HepG2 (cell line): ENCODE measurements at regions not wholly inside any gene's neighbourhood (a gene's known extent, or its start where the extent isn't known, plus 50 kb on each side); places are given as distances from the start of the nearest gene placed in this dataset.

Experiments
- ATAC-seq: fragments of 200-7000 bp; cut with Tn5 transposase; 3 replicates; pipeline ENCODE4 v1.9.1; 2020; ENCODE audit warnings: mild to moderate bottlenecking, moderate library complexity
- BruUV-seq: library from RNA; stranded (reverse); fragments of 400-500 nt; replicated peaks from 2 replicates; lab custom pipeline; 2021; lab: Mats Ljungman, UMichigan
- CTCF ChIA-PET: fragments of 300-600 bp; formaldehyde crosslinking; extraction: SDS; loops from one replicate; lab custom pipeline; 2021; ENCODE audit warnings: low total read pairs, inconsistent platforms, low intra/inter-chr PET ratio; lab: Yijun Ruan, JAX
- POLR2A ChIA-PET: fragments of 350-600 bp; sonication (Branson Sonifier 250); formaldehyde crosslinking; loops from one replicate; lab custom pipeline; 2020; ENCODE audit warnings: antibody characterized with exemption, inconsistent platforms; lab: Yijun Ruan, JAX
- DNase-seq: peaks from one replicate; pipeline ENCODE4 v3.0.0-alpha.2; 2015; ENCODE audit warnings: low spot score
- FAIRE-seq: peaks from 3 replicates; lab custom pipeline; 2011; peaks lifted over from hg19 to GRCh38; lab: Jason Lieb, UNC
- H2AFZ ChIP-seq: one replicate; pipeline ENCODE4 v1.6.1; 2011; ENCODE audit warnings: low read length, inconsistent platforms
- H3K27ac ChIP-seq: fragments of 300-600 bp; 3 replicates; pipeline ENCODE4 v1.8.0; 2011; ENCODE audit warnings: mixed run types, mild to moderate bottlenecking, mixed read lengths, low read length, inconsistent platforms; ENCODE audit not compliant: insufficient read depth; ENCODE audit errors: extremely low read length
- H3K27me3 ChIP-seq, 2 experiments: fragments of 200-600 bp in 1 of 2; 2 replicates in 1 of 2; 3 replicates in 1 of 2; pipeline versions ENCODE4 v1.6.0 to v1.8.0; 2011; ENCODE audit warnings: low read length in 2 of 2, mild to moderate bottlenecking in 2 of 2, moderate library complexity in 2 of 2, inconsistent platforms in 1 of 2; ENCODE audit not compliant: insufficient read depth in 2 of 2, control insufficient read depth in 1 of 2
- H3K36me3 ChIP-seq, 2 experiments: fragments of 200-600 bp in 1 of 2; replicated peaks in 1 of 2; 2 replicates in 1 of 2; 3 replicates in 1 of 2; pipeline versions ENCODE4 v1.5.1 to v1.8.0; 2011; ENCODE audit warnings: low read length in 2 of 2, inconsistent platforms in 1 of 2; ENCODE audit not compliant: insufficient read depth in 2 of 2, control insufficient read depth in 1 of 2
- H3K4me1 ChIP-seq: 2 replicates; pipeline ENCODE4 v1.5.1; 2012; ENCODE audit warnings: low read length, inconsistent platforms; ENCODE audit not compliant: insufficient read depth
- H3K4me2 ChIP-seq: 2 replicates; pipeline ENCODE4 v1.6.0; 2011; ENCODE audit warnings: low read depth, low read length, inconsistent platforms
- H3K4me3 ChIP-seq, 3 experiments: fragments of 200-600 bp in 1 of 3; sonication (generic), shearing (Covaris generic) in 1 of 3; replicated peaks in 1 of 3; 2 replicates each; pipeline ENCODE4 v1.5.1; 2011 to 2016; ENCODE audit warnings: low read length in 3 of 3, inconsistent platforms in 2 of 3, low read depth in 2 of 3, mild to moderate bottlenecking in 2 of 3, control low read depth in 1 of 3, mixed read lengths in 1 of 3; ENCODE audit not compliant: insufficient read depth in 1 of 3
- H3K79me2 ChIP-seq: one replicate; pipeline ENCODE4 v1.6.1; 2011; ENCODE audit warnings: low read length, inconsistent platforms; ENCODE audit not compliant: insufficient read depth
- H3K9ac ChIP-seq: 2 replicates; pipeline ENCODE4 v1.6.0; 2011; ENCODE audit warnings: mild to moderate bottlenecking, low read depth, low read length, inconsistent platforms; ENCODE audit not compliant: insufficient read depth
- H3K9me3 ChIP-seq: 2 replicates; pipeline ENCODE4 v1.5.1; 2012; ENCODE audit warnings: mild to moderate bottlenecking, low read length
- H4K20me1 ChIP-seq: 2 replicates; pipeline ENCODE4 v1.6.0; 2011; ENCODE audit warnings: inconsistent platforms, mild to moderate bottlenecking, low read length, moderate library complexity; ENCODE audit not compliant: insufficient read depth
- ASH2L ChIP-seq: fragments of 300-600, 200-600 bp; sonication (generic); IDR thresholded peaks from 2 replicates; pipeline ENCODE4 v1.7.0; 2017; ENCODE audit warnings: low read depth, mild to moderate bottlenecking, moderate library complexity, mixed read lengths, low read length; ENCODE audit not compliant: insufficient read length
- CHD4 ChIP-seq: fragments of 200-600 bp; sonication (generic); IDR thresholded peaks from 2 replicates; pipeline ENCODE4 v1.7.0; 2017; ENCODE audit warnings: mild to moderate bottlenecking, low read length, borderline replicate concordance
- ELF4 ChIP-seq: sonication (generic); formaldehyde crosslinking; IDR thresholded peaks from 2 replicates; pipeline ENCODE4 v1.5.0; 2020; ENCODE audit warnings: missing genetic modification reagents, mild to moderate bottlenecking, moderate library complexity, borderline replicate concordance
- KLF15 ChIP-seq: sonication (generic); formaldehyde crosslinking; IDR thresholded peaks from 2 replicates; pipeline ENCODE4 v1.8.1; 2023; ENCODE audit warnings: borderline replicate concordance, mild to moderate bottlenecking, inconsistent platforms, missing genetic modification reagents, mixed read lengths
- NFKBIZ ChIP-seq: IDR thresholded peaks from 2 replicates; pipeline ENCODE4 v1.6.1; 2018; ENCODE audit warnings: missing genetic modification reagents, missing compliant biosample characterization
- RBM39 ChIP-seq: fragments of 200-400 bp; formaldehyde crosslinking; IDR thresholded peaks from one replicate; pipeline ENCODE4 v1.6.1; 2018; ENCODE audit warnings: antibody characterized with exemption, mild to moderate bottlenecking, low read depth, low read length; ENCODE audit not compliant: poor library complexity, severe bottlenecking
- SIX1 ChIP-seq: sonication (generic); formaldehyde crosslinking; IDR thresholded peaks from 2 replicates; pipeline ENCODE4 v1.4.0; 2020; ENCODE audit warnings: missing genetic modification reagents, borderline replicate concordance
- TCF7 ChIP-seq: sonication (generic); IDR thresholded peaks from 2 replicates; pipeline ENCODE4 v1.6.1; 2016; ENCODE audit warnings: antibody characterized with exemption, low read depth
- ZNF18 ChIP-seq: sonication (generic); formaldehyde crosslinking; IDR thresholded peaks from 2 replicates; pipeline ENCODE4 v1.8.0; 2022; ENCODE audit warnings: mild to moderate bottlenecking, missing genetic modification reagents; ENCODE audit not compliant: insufficient replicate concordance
- ZNF34 ChIP-seq: sonication (generic); formaldehyde crosslinking; IDR thresholded peaks from 2 replicates; pipeline ENCODE4 v1.4.0; 2020; ENCODE audit warnings: mild to moderate bottlenecking, missing genetic modification reagents, borderline replicate concordance
- ZNF343 ChIP-seq: sonication (generic); formaldehyde crosslinking; IDR thresholded peaks from 2 replicates; pipeline ENCODE4 v1.4.0; 2020; ENCODE audit warnings: mild to moderate bottlenecking, missing genetic modification reagents
- ZNF496 ChIP-seq: sonication (generic); formaldehyde crosslinking; IDR thresholded peaks from 2 replicates; pipeline ENCODE4 v1.8.1; 2023; ENCODE audit warnings: mild to moderate bottlenecking, moderate library complexity, missing genetic modification reagents; ENCODE audit not compliant: insufficient replicate concordance
- ZNF572 ChIP-seq: sonication (generic); formaldehyde crosslinking; IDR thresholded peaks from 2 replicates; pipeline ENCODE4 v1.5.1; 2020; ENCODE audit warnings: mild to moderate bottlenecking, missing genetic modification reagents
- WGBS: methylation state at CpG from one replicate; pipeline ENCODE4 v1.1.6; 2017; ENCODE audit warnings: low lambda C conversion rate; 5-methylcytosine and 5-hydroxymethylcytosine counted together
- in situ Hi-C: cut with HindIII; loops from 2 replicates; pipeline ENCODE4 v1.10.0; 2017; ENCODE audit warnings: low pct_unique_long_range_greater_than_20kb; ENCODE audit not compliant: extremely low pct_ligation_motif_present
- intact Hi-C: fragments of 100-400 bp; cut with micrococcal nuclease; formaldehyde crosslinking; loops from one replicate; pipeline ENCODE4 v1.10.0; 2022; ENCODE audit not compliant: unreplicated experiment
- TF ChIP-seq, protein P1 (sequence below): sonication (generic); formaldehyde crosslinking; IDR thresholded peaks from 2 replicates; pipeline ENCODE4 v1.9.0; 2021; ENCODE audit warnings: mild to moderate bottlenecking, missing genetic modification reagents

DNA sequence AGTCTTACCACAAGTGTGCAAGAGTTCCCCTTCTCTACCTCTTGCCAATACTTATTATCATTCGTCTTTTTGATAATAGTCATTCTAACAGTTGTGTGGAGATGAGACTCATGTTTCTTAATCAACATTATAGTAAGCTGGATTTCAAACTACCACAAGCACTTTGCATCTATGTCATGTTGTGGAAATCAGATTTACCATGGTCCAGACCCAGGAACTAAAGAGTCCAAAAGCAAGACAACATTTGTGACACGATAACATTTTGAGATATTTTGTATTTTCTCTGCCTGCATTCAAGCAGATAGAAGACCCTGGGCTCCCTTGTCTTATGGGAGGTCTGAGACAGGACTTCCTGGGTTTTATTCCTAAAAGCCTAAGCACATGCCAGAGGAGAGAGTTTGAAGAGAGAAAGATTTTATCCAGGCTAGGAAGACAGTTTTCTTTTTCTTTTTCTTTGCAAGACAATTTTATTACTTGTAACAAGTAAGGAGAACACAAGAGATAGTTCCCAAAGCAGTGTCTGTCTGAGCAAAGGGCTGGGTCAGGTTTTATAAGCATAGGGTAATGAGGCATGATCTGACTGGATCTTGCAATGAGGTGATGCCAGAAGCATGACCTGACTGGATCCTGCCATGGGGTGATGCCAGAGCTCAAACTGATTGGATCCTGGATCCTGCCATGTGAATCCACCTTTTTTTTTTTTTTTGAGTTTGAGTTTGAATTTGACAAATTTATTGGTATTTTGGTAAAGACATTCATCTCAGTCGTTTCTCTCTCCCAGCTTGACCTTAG, 180.5 kb upstream of the HMGA2 start:
- H4K20me1 ChIP-seq: no peaks in the 10 kb centered on the region
- FAIRE-seq (no peak), ATAC-seq (no peak), DNase-seq (no peak)
- ChIA-PET POLR2A (no interaction called here), CTCF (no interaction called here)
- H3K36me3 ChIP-seq: no peaks in the 10 kb centered on the region
- H3K4me2 ChIP-seq: no peak overlapping the region
- H3K4me1 ChIP-seq: no peaks in the 10 kb centered on the region
- H3K4me3 ChIP-seq: no peak overlapping the region
- no peaks in the 10 kb centered on the region for H3K79me2 ChIP-seq
- BruUV-seq: no TSS peak
- no peak overlapping the region for H3K9ac ChIP-seq
- no peak overlapping the region for H3K27ac ChIP-seq
- no peaks in the 10 kb centered on the region for H3K9me3 ChIP-seq
- H2AFZ ChIP-seq: no peak overlapping the region
- intact Hi-C loops: no loop called here
- H3K27me3 ChIP-seq: peaks cover 0 to 6% of the 10 kb centered on the region in 2 experiments; a peak in 2 of 5 replicates
- 13% methylated on average over 3 of the region's 3 CpGs for WGBS
- in situ Hi-C loops: no loop called here
- TF ChIP-seq, protein P1, sequence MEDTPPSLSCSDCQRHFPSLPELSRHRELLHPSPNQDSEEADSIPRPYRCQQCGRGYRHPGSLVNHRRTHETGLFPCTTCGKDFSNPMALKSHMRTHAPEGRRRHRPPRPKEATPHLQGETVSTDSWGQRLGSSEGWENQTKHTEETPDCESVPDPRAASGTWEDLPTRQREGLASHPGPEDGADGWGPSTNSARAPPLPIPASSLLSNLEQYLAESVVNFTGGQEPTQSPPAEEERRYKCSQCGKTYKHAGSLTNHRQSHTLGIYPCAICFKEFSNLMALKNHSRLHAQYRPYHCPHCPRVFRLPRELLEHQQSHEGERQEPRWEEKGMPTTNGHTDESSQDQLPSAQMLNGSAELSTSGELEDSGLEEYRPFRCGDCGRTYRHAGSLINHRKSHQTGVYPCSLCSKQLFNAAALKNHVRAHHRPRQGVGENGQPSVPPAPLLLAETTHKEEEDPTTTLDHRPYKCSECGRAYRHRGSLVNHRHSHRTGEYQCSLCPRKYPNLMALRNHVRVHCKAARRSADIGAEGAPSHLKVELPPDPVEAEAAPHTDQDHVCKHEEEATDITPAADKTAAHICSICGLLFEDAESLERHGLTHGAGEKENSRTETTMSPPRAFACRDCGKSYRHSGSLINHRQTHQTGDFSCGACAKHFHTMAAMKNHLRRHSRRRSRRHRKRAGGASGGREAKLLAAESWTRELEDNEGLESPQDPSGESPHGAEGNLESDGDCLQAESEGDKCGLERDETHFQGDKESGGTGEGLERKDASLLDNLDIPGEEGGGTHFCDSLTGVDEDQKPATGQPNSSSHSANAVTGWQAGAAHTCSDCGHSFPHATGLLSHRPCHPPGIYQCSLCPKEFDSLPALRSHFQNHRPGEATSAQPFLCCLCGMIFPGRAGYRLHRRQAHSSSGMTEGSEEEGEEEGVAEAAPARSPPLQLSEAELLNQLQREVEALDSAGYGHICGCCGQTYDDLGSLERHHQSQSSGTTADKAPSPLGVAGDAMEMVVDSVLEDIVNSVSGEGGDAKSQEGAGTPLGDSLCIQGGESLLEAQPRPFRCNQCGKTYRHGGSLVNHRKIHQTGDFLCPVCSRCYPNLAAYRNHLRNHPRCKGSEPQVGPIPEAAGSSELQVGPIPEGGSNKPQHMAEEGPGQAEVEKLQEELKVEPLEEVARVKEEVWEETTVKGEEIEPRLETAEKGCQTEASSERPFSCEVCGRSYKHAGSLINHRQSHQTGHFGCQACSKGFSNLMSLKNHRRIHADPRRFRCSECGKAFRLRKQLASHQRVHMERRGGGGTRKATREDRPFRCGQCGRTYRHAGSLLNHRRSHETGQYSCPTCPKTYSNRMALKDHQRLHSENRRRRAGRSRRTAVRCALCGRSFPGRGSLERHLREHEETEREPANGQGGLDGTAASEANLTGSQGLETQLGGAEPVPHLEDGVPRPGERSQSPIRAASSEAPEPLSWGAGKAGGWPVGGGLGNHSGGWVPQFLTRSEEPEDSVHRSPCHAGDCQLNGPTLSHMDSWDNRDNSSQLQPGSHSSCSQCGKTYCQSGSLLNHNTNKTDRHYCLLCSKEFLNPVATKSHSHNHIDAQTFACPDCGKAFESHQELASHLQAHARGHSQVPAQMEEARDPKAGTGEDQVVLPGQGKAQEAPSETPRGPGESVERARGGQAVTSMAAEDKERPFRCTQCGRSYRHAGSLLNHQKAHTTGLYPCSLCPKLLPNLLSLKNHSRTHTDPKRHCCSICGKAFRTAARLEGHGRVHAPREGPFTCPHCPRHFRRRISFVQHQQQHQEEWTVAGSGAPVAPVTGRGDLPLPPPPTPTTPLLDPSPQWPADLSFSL: no peak
- TF ChIP-seq ZNF572 (CRISPR knock-in tag): no peak
- TF ChIP-seq SIX1: no peak
- no peak for TF ChIP-seq CHD4
- TF ChIP-seq TCF7: no peak
- TF ChIP-seq RBM39: no peak
- TF ChIP-seq ZNF34 (CRISPR knock-in tag): no peak
- TF ChIP-seq ZNF343: no peak
- no peak for TF ChIP-seq ZNF18 (CRISPR knock-in tag)
- TF ChIP-seq ASH2L: no peak
- TF ChIP-seq ZNF496 (CRISPR knock-in tag): no peak
- no peak for TF ChIP-seq KLF15
- TF ChIP-seq ELF4 (CRISPR knock-in tag): no peak
- no peak for TF ChIP-seq NFKBIZ (CRISPR knock-in tag)
